Spleen (tissue), 7 donors: ENCODE measurements at regions not wholly inside any gene's neighbourhood (a gene's known extent, or its start where the extent isn't known, plus 50 kb on each side); places are given as distances from the start of the nearest gene placed in this dataset.

ENCODE experiments used
- CTCF ChIP-seq, 11 experiments: fragments of 200-600 bp in 7 of 11; fragments of 450-650 bp in 4 of 11; sonication (generic) in 4 of 11; IDR thresholded peaks in 8 of 11; conservative IDR thresholded peaks in 3 of 11; 1 replicate in 7 of 11; 2 replicates in 4 of 11; pipeline versions ENCODE4 v1.4.0 to v1.8.0; 2016 to 2021; ENCODE audit warnings: antibody characterized with exemption in 11 of 11, inconsistent platforms in 4 of 11, mild to moderate bottlenecking in 1 of 11
- POLR2A ChIP-seq, 3 donors: fragments of 450-650 bp; IDR thresholded peaks; one replicate each; pipeline ENCODE4 v1.5.1; 2017; ENCODE audit warnings: antibody characterized with exemption in 3 of 3, mild to moderate bottlenecking in 1 of 3
- donor health status: DM: no; HTN: no; CAD: no; lungs with moderate emphysema.
- donor health status: DM: no; HTN: no; CAD: no.
- donor health status: DM: no; HTN: no; CAD: no.

- TF ChIP-seq POLR2A (IDR thresholded peaks at IDR 0.05) (no peak), CTCF (IDR thresholded peaks at IDR 0.05 in 8 of 11, conservative IDR thresholded peaks at IDR 0.05 in 3 of 11) (no peak)
Measured at GRCh38 chr16:54647216-54647615, 283.4 kb upstream of the IRX5 start.
